Calu3 (cell line): ENCODE measurements at regions not wholly inside any gene's neighbourhood (a gene's known extent, or its start where the extent isn't known, plus 50 kb on each side); places are given as distances from the start of the nearest gene placed in this dataset.

Source experiments
- BruUV-seq: library from RNA; stranded (reverse); fragments of 400-500 nt; replicated peaks from 2 replicates; lab custom pipeline; 2021; lab: Mats Ljungman, UMichigan
- CTCF ChIA-PET: fragments of 300-600 bp; sonication (Branson Sonifier 250); formaldehyde crosslinking; loops from one replicate; lab custom pipeline; 2022; ENCODE audit warnings: antibody characterized with exemption; lab: Charles Lee
- DNase-seq: peaks from one replicate; pipeline ENCODE4 v3.0.0; 2022
- H3K27ac Mint-ChIP-seq: one replicate; pipeline ENCODE4 v1.8.0; 2022; ENCODE audit warnings: mixed read lengths; ENCODE audit not compliant: unreplicated experiment
- H3K27me3 Mint-ChIP-seq: one replicate; pipeline ENCODE4 v1.8.0; 2022; ENCODE audit warnings: mixed read lengths; ENCODE audit not compliant: unreplicated experiment
- H3K36me3 Mint-ChIP-seq: one replicate; pipeline ENCODE4 v1.8.0; 2022; ENCODE audit warnings: mild to moderate bottlenecking, moderate library complexity, mixed read lengths; ENCODE audit not compliant: insufficient read depth, unreplicated experiment
- H3K4me1 Mint-ChIP-seq: one replicate; pipeline ENCODE4 v1.8.0; 2022; ENCODE audit warnings: mild to moderate bottlenecking, low read depth, mixed read lengths; ENCODE audit not compliant: unreplicated experiment
- H3K4me3 Mint-ChIP-seq: one replicate; pipeline ENCODE4 v1.8.0; 2022; ENCODE audit warnings: mild to moderate bottlenecking, low read depth, moderate library complexity, mixed read lengths; ENCODE audit not compliant: unreplicated experiment
- H3K9me3 Mint-ChIP-seq: one replicate; pipeline ENCODE4 v1.8.0; 2022; ENCODE audit warnings: low read depth, mixed read lengths; ENCODE audit not compliant: unreplicated experiment
- CTCF ChIP-seq: fragments of 200-600 bp; IDR thresholded peaks from one replicate; pipeline ENCODE4 v1.8.0; 2022; ENCODE audit warnings: antibody characterized with exemption; ENCODE audit not compliant: unreplicated experiment
- intact Hi-C: fragments of 100-400 bp; cut with micrococcal nuclease; formaldehyde crosslinking; loops from one replicate; pipeline ENCODE4 v1.10.0; 2022; ENCODE audit not compliant: unreplicated experiment

- Mint-ChIP-seq H3K36me3 (no peaks in the 10 kb centered on the region), H3K9me3 (peaks cover 7% of the 10 kb centered on the region), H3K27me3 (no peaks in the 10 kb centered on the region), H3K4me3 (no peak overlapping the region), H3K4me1 (peaks cover 44% of the 10 kb centered on the region), H3K27ac (peak overlapping the region; percentile 97)
- TF ChIP-seq CTCF: no peak
- CTCF ChIA-PET: interaction anchor here (0.7 to 2.4 kb wide), 5 partner anchors 16 to 451 kb away, joined by 3 to 13 read pairs (median 3); no protein-coding TSS in a partner anchor
- BruUV-seq: no TSS peak
- no peak for DNase-seq
- intact Hi-C loops: loop anchor here (2.0 to 5.0 kb wide), 2 partner anchors 22 to 44 kb away; no protein-coding TSS in a partner anchor
These were observed 57.3 kb upstream of the CXCL8 start for GRCh38 chr4:73683033-73683432.

- CTCF ChIA-PET: interaction anchor here (0.8 to 2.4 kb wide), 4 partner anchors 15 to 450 kb away, joined by 3 to 13 read pairs (median 5); no protein-coding TSS in a partner anchor
- Mint-ChIP-seq H3K36me3 (no peaks in the 10 kb centered on the region), H3K4me3 (no peak overlapping the region), H3K4me1 (peaks cover 40% of the 10 kb centered on the region), H3K27ac (peak overlapping the region; percentile 97), H3K9me3 (peaks cover 7% of the 10 kb centered on the region), H3K27me3 (no peaks in the 10 kb centered on the region)
- no peak for TF ChIP-seq CTCF
- intact Hi-C loops: loop anchor here (2.0 to 5.0 kb wide), 2 partner anchors 21 to 44 kb away; no protein-coding TSS in a partner anchor
- no TSS peak for BruUV-seq
- no peak for DNase-seq
These were observed 56.9 kb upstream of the CXCL8 start for GRCh38 chr4:73683456-73683855.

- Mint-ChIP-seq H3K36me3 (no peaks in the 10 kb centered on the region), H3K4me3 (no peak overlapping the region), H3K27me3 (no peaks in the 10 kb centered on the region), H3K27ac (peak overlapping the region; percentile 97), H3K9me3 (peaks cover 7% of the 10 kb centered on the region), H3K4me1 (peaks cover 37% of the 10 kb centered on the region)
- BruUV-seq: no TSS peak
- TF ChIP-seq CTCF: no peak
- intact Hi-C loops: loop anchor here (5.0 kb wide), 1 partner anchor 43 kb away; no protein-coding TSS in a partner anchor
- no peak for DNase-seq
- CTCF ChIA-PET: interaction anchor here (2.4 kb wide), 1 partner anchor 21 kb away, joined by 13 read pairs; no protein-coding TSS in a partner anchor
These were observed 56.3 kb upstream of the CXCL8 start for GRCh38 chr4:73684097-73684496.

- DNase-seq: no peak
- intact Hi-C loops: no loop called here
- peak overlapping the region; percentile 97 for H3K27ac Mint-ChIP-seq
- no TSS peak for BruUV-seq
- CTCF ChIA-PET: no interaction called here
- H3K36me3 Mint-ChIP-seq: no peaks in the 10 kb centered on the region
- TF ChIP-seq CTCF: no peak
- no peaks in the 10 kb centered on the region for H3K27me3 Mint-ChIP-seq
- peaks cover 7% of the 10 kb centered on the region for H3K9me3 Mint-ChIP-seq
- H3K4me1 Mint-ChIP-seq: peaks cover 34% of the 10 kb centered on the region
- H3K4me3 Mint-ChIP-seq: no peak overlapping the region
These were observed 55.3 kb upstream of the CXCL8 start for GRCh38 chr4:73685052-73685451.
